ENCODE measurements at regions not wholly inside any gene's neighbourhood (a gene's known extent, or its start where the extent isn't known, plus 50 kb on each side); places are given as distances from the start of the nearest gene placed in this dataset.
"Not testable (repeated sequence)": the region's sequence is repeated elsewhere in the genome, so short reads cannot be mapped to it uniquely, and the experiment has no call there.

- not testable (repeated sequence) for DNase-seq (ENCODE audit: low read depth); H3K4me3 ChIP-seq (ENCODE audit: low read depth, low read length)
Measured at GRCh38 chr1:146546189-146546588, 317.4 kb upstream of the NOTCH2NLA start.

GRCh38 chr1:146537775-146538373 lies 309.1 kb upstream of the NOTCH2NLA start:
- DNase-seq (ENCODE audit: low read depth); H3K4me3 ChIP-seq (ENCODE audit: low read depth, low read length): not testable (repeated sequence)

- not testable (repeated sequence) for DNase-seq (ENCODE audit: low read depth)
Measured at GRCh38 chr1:146536028-146536427, 307.2 kb upstream of the NOTCH2NLA start.

GRCh38 chr1:146535575-146535974 lies 306.8 kb upstream of the NOTCH2NLA start:
- not testable (repeated sequence) for DNase-seq (ENCODE audit: low read depth); H3K4me3 ChIP-seq (ENCODE audit: low read depth, low read length)

More at GRCh38 chr1:146536028-146536427, 307.2 kb upstream of the NOTCH2NLA start:
- not testable (repeated sequence) for H3K4me3 ChIP-seq (ENCODE audit: low read depth, low read length)

GRCh38 chr1:146530958-146531357 lies 302.1 kb upstream of the NOTCH2NLA start:
- not testable (repeated sequence) for DNase-seq (ENCODE audit: low read depth); H3K4me3 ChIP-seq (ENCODE audit: low read depth, low read length)

- H3K4me3 ChIP-seq (ENCODE audit: low read depth, low read length), result not testable (repeated sequence)
Measured at GRCh38 chr1:146522812-146523211, 294.0 kb upstream of the NOTCH2NLA start.

GRCh38 chr1:146522345-146522744 lies 293.5 kb upstream of the NOTCH2NLA start:
- H3K4me3 ChIP-seq (ENCODE audit: low read depth, low read length); DNase-seq (ENCODE audit: low read depth): not testable (repeated sequence)

More at GRCh38 chr1:146522812-146523211, 294.0 kb upstream of the NOTCH2NLA start:
- not testable (repeated sequence) for DNase-seq (ENCODE audit: low read depth)

- not testable (repeated sequence) for DNase-seq (ENCODE audit: low read depth); H3K4me3 ChIP-seq (ENCODE audit: low read depth, low read length)
Measured at GRCh38 chr1:146521804-146522203, 293.0 kb upstream of the NOTCH2NLA start.

- not testable (repeated sequence) for H3K4me3 ChIP-seq (ENCODE audit: low read depth, low read length); DNase-seq (ENCODE audit: low read depth)
Measured at GRCh38 chr1:146513754-146514153, 284.9 kb upstream of the NOTCH2NLA start.

- DNase-seq (ENCODE audit: low read depth), result not testable (repeated sequence)
Measured at GRCh38 chr1:146511047-146511777, 282.4 kb upstream of the NOTCH2NLA start.

GRCh38 chr1:146510248-146510983 lies 281.6 kb upstream of the NOTCH2NLA start:
- DNase-seq (ENCODE audit: low read depth); H3K4me3 ChIP-seq (ENCODE audit: low read depth, low read length): not testable (repeated sequence)

More at GRCh38 chr1:146511047-146511777, 282.4 kb upstream of the NOTCH2NLA start:
- H3K4me3 ChIP-seq (ENCODE audit: low read depth, low read length), result not testable (repeated sequence)

- not testable (repeated sequence) for DNase-seq (ENCODE audit: low read depth); H3K4me3 ChIP-seq (ENCODE audit: low read depth, low read length)
Measured at GRCh38 chr1:146504121-146504520, 275.3 kb upstream of the NOTCH2NLA start.

GRCh38 chr1:146487555-146487954 lies 258.7 kb upstream of the NOTCH2NLA start:
- not testable (repeated sequence) for H3K4me3 ChIP-seq (ENCODE audit: low read depth, low read length); DNase-seq (ENCODE audit: low read depth)

GRCh38 chr1:146487155-146487554 lies 258.3 kb upstream of the NOTCH2NLA start:
- not testable (repeated sequence) for H3K4me3 ChIP-seq (ENCODE audit: low read depth, low read length); DNase-seq (ENCODE audit: low read depth)

- H3K4me3 ChIP-seq (ENCODE audit: low read depth, low read length); DNase-seq (ENCODE audit: low read depth): not testable (repeated sequence)
Measured at GRCh38 chr1:146486300-146487014, 257.6 kb upstream of the NOTCH2NLA start.

- not testable (repeated sequence) for DNase-seq (ENCODE audit: low read depth)
Measured at GRCh38 chr1:146484195-146484594, 255.4 kb upstream of the NOTCH2NLA start.

GRCh38 chr1:146479188-146479587 lies 250.4 kb upstream of the NOTCH2NLA start:
- not testable (repeated sequence) for DNase-seq (ENCODE audit: low read depth); H3K4me3 ChIP-seq (ENCODE audit: low read depth, low read length)

More at GRCh38 chr1:146484195-146484594, 255.4 kb upstream of the NOTCH2NLA start:
- not testable (repeated sequence) for H3K4me3 ChIP-seq (ENCODE audit: low read depth, low read length)
